H1 (cell line): ENCODE measurements at regions not wholly inside any gene's neighbourhood (a gene's known extent, or its start where the extent isn't known, plus 50 kb on each side); places are given as distances from the start of the nearest gene placed in this dataset.

ENCODE experiments used
- CTCF ChIA-PET: fragments of 300-600 bp; sonication (Branson Sonifier 250); formaldehyde crosslinking; loops from one replicate; lab custom pipeline; 2021; ENCODE audit not compliant: partially characterized antibody; lab: Charles Lee
- POLR2A ChIA-PET: fragments of 300-600 bp; sonication (Branson Sonifier 250); formaldehyde crosslinking; loops from one replicate; lab custom pipeline; 2021; ENCODE audit warnings: inconsistent platforms; ENCODE audit not compliant: partially characterized antibody; lab: Charles Lee
- DNase-seq, 2 experiments: peaks; one replicate each; pipeline versions ENCODE4 v3.0.0 to v3.0.0-alpha.2; 2010 to 2022; ENCODE audit warnings: low spot score in 2 of 2, low read depth in 1 of 2, mixed read lengths in 1 of 2
- FAIRE-seq: peaks from 2 replicates; lab custom pipeline; 2011; peaks lifted over from hg19 to GRCh38; lab: Jason Lieb, UNC
- H2AFZ ChIP-seq: 2 replicates; pipeline ENCODE4 v1.8.1; 2012; ENCODE audit warnings: low read length, inconsistent platforms
- H2AK5ac ChIP-seq: 2 replicates; pipeline ENCODE4 v1.6.1; 2013; ENCODE audit warnings: low read depth, low read length
- H2BK120ac ChIP-seq: replicated peaks from 2 replicates; pipeline ENCODE3; 2013; ENCODE audit warnings: low read depth, low read length, inconsistent platforms
- H2BK12ac ChIP-seq: 2 replicates; pipeline ENCODE4 v1.6.1; 2013; ENCODE audit warnings: low read depth, low read length
- H2BK15ac ChIP-seq: 2 replicates; pipeline ENCODE4 v1.6.1; 2013; ENCODE audit warnings: low read length
- H2BK20ac ChIP-seq: 2 replicates; pipeline ENCODE4 v1.6.1; 2013; ENCODE audit warnings: low read length
- H2BK5ac ChIP-seq: 2 replicates; pipeline ENCODE4 v1.6.1; 2013; ENCODE audit warnings: low read depth, low read length
- H3K14ac ChIP-seq: 2 replicates; pipeline ENCODE4 v1.6.1; 2013; ENCODE audit warnings: inconsistent platforms; ENCODE audit not compliant: insufficient read length
- H3K18ac ChIP-seq: 2 replicates; pipeline ENCODE4 v1.6.1; 2013; ENCODE audit warnings: low read length; ENCODE audit errors: extremely low read depth
- H3K23ac ChIP-seq: 2 replicates; pipeline ENCODE4 v1.6.1; 2013; ENCODE audit warnings: inconsistent platforms; ENCODE audit not compliant: insufficient read length
- H3K23me2 ChIP-seq: 2 replicates; pipeline ENCODE4 v1.6.1; 2013; ENCODE audit warnings: low read depth, low read length
- H3K27ac ChIP-seq: 2 replicates; pipeline ENCODE4 v1.6.1; 2011; ENCODE audit warnings: low read depth, low read length, inconsistent platforms
- H3K27me3 ChIP-seq, 4 experiments: replicated peaks in 1 of 4; 1 replicate in 1 of 4; 2 replicates in 3 of 4; pipeline versions ENCODE4 v1.6.1 to v1.8.1; 2011 to 2013; ENCODE audit warnings: low read length in 3 of 4, mild to moderate bottlenecking in 3 of 4, inconsistent platforms in 2 of 4, mixed read lengths in 2 of 4, moderate library complexity in 1 of 4; ENCODE audit not compliant: control insufficient read depth in 3 of 4, insufficient read depth in 3 of 4; ENCODE audit errors: extremely low read depth in 1 of 4
- H3K36me3 ChIP-seq, 4 experiments: 2 replicates each; pipeline versions ENCODE4 v1.6.1 to v1.8.1; 2011 to 2013; ENCODE audit warnings: mild to moderate bottlenecking in 4 of 4, low read length in 3 of 4, moderate library complexity in 2 of 4, control low read depth in 1 of 4, inconsistent platforms in 1 of 4; ENCODE audit not compliant: insufficient read depth in 4 of 4, control insufficient read depth in 2 of 4
- H3K4ac ChIP-seq: replicated peaks from 2 replicates; pipeline ENCODE3; 2013; ENCODE audit warnings: low read length, low read depth, mixed read lengths, inconsistent platforms; ENCODE audit not compliant: insufficient read length
- H3K4me1 ChIP-seq, 4 experiments: replicated peaks in 1 of 4; 1 replicate in 1 of 4; 2 replicates in 3 of 4; pipeline versions ENCODE4 v1.6.1 to v1.8.1; 2011 to 2013; ENCODE audit warnings: low read length in 3 of 4, inconsistent platforms in 2 of 4, mixed read lengths in 1 of 4; ENCODE audit not compliant: insufficient read depth in 4 of 4, control insufficient read depth in 3 of 4
- H3K4me2 ChIP-seq, 2 experiments: 2 replicates each; pipeline versions ENCODE4 v1.6.1 to v1.8.1; 2011 to 2013; ENCODE audit warnings: low read depth in 2 of 2, low read length in 2 of 2, control low read depth in 1 of 2, inconsistent platforms in 1 of 2, mild to moderate bottlenecking in 1 of 2; ENCODE audit not compliant: insufficient read depth in 1 of 2
- H3K4me3 ChIP-seq, 4 experiments: fragments of 200-600, 300-600 bp in 1 of 4; sonication (generic), shearing (Covaris generic), sonication (Bioruptor Twin) in 1 of 4; 2 replicates each; pipeline versions ENCODE4 v1.5.1 to v1.8.1; 2011 to 2016; ENCODE audit warnings: low read length in 4 of 4, low read depth in 3 of 4, control low read depth in 2 of 4, inconsistent platforms in 2 of 4, mild to moderate bottlenecking in 2 of 4, mixed read lengths in 1 of 4, moderate library complexity in 1 of 4; ENCODE audit not compliant: insufficient read depth in 2 of 4; ENCODE audit errors: extremely low read depth in 1 of 4
- H3K56ac ChIP-seq: replicated peaks from 2 replicates; pipeline ENCODE3; 2013; ENCODE audit warnings: low read depth, mild to moderate bottlenecking, mixed read lengths, low read length, inconsistent platforms; ENCODE audit not compliant: insufficient read length
- H3K79me1 ChIP-seq: 2 replicates; pipeline ENCODE4 v1.6.1; 2013; ENCODE audit warnings: low read depth, low read length, control low read depth
- H3K79me2 ChIP-seq, 2 experiments: 2 replicates each; pipeline versions ENCODE4 v1.6.1 to v1.8.1; 2012 to 2013; ENCODE audit warnings: low read length in 2 of 2, mild to moderate bottlenecking in 2 of 2, inconsistent platforms in 1 of 2; ENCODE audit not compliant: insufficient read depth in 2 of 2, control insufficient read depth in 1 of 2
- H3K9ac ChIP-seq, 4 experiments: replicated peaks in 1 of 4; 1 replicate in 1 of 4; 2 replicates in 3 of 4; pipeline versions ENCODE4 v1.6.1 to v1.8.1; 2011 to 2013; ENCODE audit warnings: low read depth in 3 of 4, low read length in 3 of 4, control low read depth in 2 of 4, mild to moderate bottlenecking in 2 of 4, moderate library complexity in 2 of 4, inconsistent platforms in 1 of 4; ENCODE audit errors: extremely low read depth in 1 of 4
- H3K9me3 ChIP-seq, 2 experiments: 2 replicates each; pipeline versions ENCODE4 v1.6.1 to v1.8.1; 2012 to 2013; ENCODE audit warnings: mild to moderate bottlenecking in 2 of 2, moderate library complexity in 2 of 2, control low read depth in 1 of 2, inconsistent platforms in 1 of 2, low read depth in 1 of 2, low read length in 1 of 2, mixed read lengths in 1 of 2; ENCODE audit not compliant: insufficient read depth in 2 of 2
- H4K20me1 ChIP-seq, 2 experiments: replicated peaks in 1 of 2; 2 replicates each; pipeline versions ENCODE3 to v1.8.1; 2011 to 2013; ENCODE audit warnings: inconsistent platforms in 2 of 2, low read length in 2 of 2, mild to moderate bottlenecking in 1 of 2; ENCODE audit not compliant: insufficient read depth in 2 of 2, control insufficient read depth in 1 of 2
- H4K5ac ChIP-seq: 2 replicates; pipeline ENCODE4 v1.6.1; 2013; ENCODE audit warnings: low read length, low read depth, mixed read lengths, inconsistent platforms; ENCODE audit not compliant: insufficient read length
- H4K8ac ChIP-seq: 2 replicates; pipeline ENCODE4 v1.8.0; 2013; ENCODE audit warnings: mild to moderate bottlenecking, moderate library complexity, low read length, inconsistent platforms; ENCODE audit not compliant: insufficient read depth; ENCODE audit errors: extremely low read depth
- H4K91ac ChIP-seq: replicated peaks from 2 replicates; pipeline ENCODE3; 2013; ENCODE audit warnings: low read length, mixed read lengths, inconsistent platforms; ENCODE audit not compliant: insufficient read length
- CBX5 ChIP-seq: fragments of 300-800, 300-1000 bp; sonication (generic); IDR thresholded peaks from 2 replicates; pipeline ENCODE4 v1.7.1; 2016; ENCODE audit warnings: antibody characterized with exemption, low read length, low read depth
- CBX8 ChIP-seq: fragments of 300-800, 300-1000 bp; sonication (generic); IDR thresholded peaks from 2 replicates; pipeline ENCODE4 v1.7.1; 2016; ENCODE audit warnings: low read depth, low read length, borderline replicate concordance
- EZH2 ChIP-seq: fragments of 200-600 bp; sonication (generic); IDR thresholded peaks from 2 replicates; pipeline ENCODE4 v1.7.1; 2012; ENCODE audit warnings: low read depth, mild to moderate bottlenecking, moderate library complexity, low read length, inconsistent platforms; ENCODE audit not compliant: severe bottlenecking
- FOSL1 ChIP-seq: IDR thresholded peaks from 2 replicates; pipeline ENCODE4 v1.6.1; 2011; ENCODE audit warnings: mild to moderate bottlenecking, low read depth, low read length, moderate library complexity; ENCODE audit not compliant: insufficient read depth
- KDM4A ChIP-seq: IDR thresholded peaks from one replicate; pipeline ENCODE4 v1.7.1; 2012; ENCODE audit warnings: low read depth, mild to moderate bottlenecking, moderate library complexity, low read length, inconsistent platforms; ENCODE audit not compliant: severe bottlenecking
- NRF1 ChIP-seq: IDR thresholded peaks from 2 replicates; pipeline ENCODE4 v1.6.1; 2011; ENCODE audit warnings: mild to moderate bottlenecking, low read depth, low read length, improper control_type of control experiment
- POLR2AphosphoS5 ChIP-seq: IDR thresholded peaks from 2 replicates; pipeline ENCODE4 v1.6.1; 2011; ENCODE audit warnings: low read depth, low read length
- RAD21 ChIP-seq, 2 experiments: IDR thresholded peaks in 1 of 2; conservative IDR thresholded peaks in 1 of 2; 2 replicates each; pipeline ENCODE4 v1.6.1; 2011; ENCODE audit warnings: low read depth in 2 of 2, low read length in 2 of 2, improper control_type of control experiment in 1 of 2, inconsistent platforms in 1 of 2, mild to moderate bottlenecking in 1 of 2, moderate library complexity in 1 of 2
- SAP30 ChIP-seq: fragments of 300-600 bp; sonication (generic); IDR thresholded peaks from 2 replicates; pipeline ENCODE4 v1.7.1; 2012; ENCODE audit warnings: low read length, moderate library complexity, mild to moderate bottlenecking, inconsistent platforms; ENCODE audit not compliant: insufficient read depth, insufficient replicate concordance
- SIRT6 ChIP-seq: IDR thresholded peaks from one replicate; pipeline ENCODE4 v1.7.1; 2012; ENCODE audit warnings: low read length, inconsistent platforms
- SIX5 ChIP-seq: IDR thresholded peaks from 2 replicates; pipeline ENCODE4 v1.6.1; 2011; ENCODE audit warnings: mild to moderate bottlenecking, low read depth, low read length
- SP4 ChIP-seq: IDR thresholded peaks from 2 replicates; pipeline ENCODE4 v1.6.1; 2012; ENCODE audit warnings: low read length, inconsistent platforms
- TAF1 ChIP-seq: IDR thresholded peaks from 2 replicates; pipeline ENCODE4 v1.6.1; 2011; ENCODE audit warnings: mild to moderate bottlenecking, low read depth, low read length
- WGBS, 2 experiments: shearing (Covaris generic) in 1 of 2; methylation state at CpG; one replicate each; pipeline versions ENCODE4 v1.1.6 to v1.1.7; 2013 to 2015; ENCODE audit warnings: low lambda C conversion rate in 2 of 2, mixed read lengths in 2 of 2, inconsistent platforms in 1 of 2, low coverage in 1 of 2, missing lambda C conversion rate in 1 of 2; ENCODE audit not compliant: insufficient replicate concordance in 2 of 2, insufficient coverage in 1 of 2, insufficient read length in 1 of 2; ENCODE audit errors: extremely low coverage in 1 of 2, missing lambda C conversion rate in 1 of 2; 5-methylcytosine and 5-hydroxymethylcytosine counted together
- TF ChIP-seq, protein P1 (sequence below): IDR thresholded peaks from 2 replicates; pipeline ENCODE4 v1.6.1; 2012; ENCODE audit warnings: inconsistent platforms

DNA sequence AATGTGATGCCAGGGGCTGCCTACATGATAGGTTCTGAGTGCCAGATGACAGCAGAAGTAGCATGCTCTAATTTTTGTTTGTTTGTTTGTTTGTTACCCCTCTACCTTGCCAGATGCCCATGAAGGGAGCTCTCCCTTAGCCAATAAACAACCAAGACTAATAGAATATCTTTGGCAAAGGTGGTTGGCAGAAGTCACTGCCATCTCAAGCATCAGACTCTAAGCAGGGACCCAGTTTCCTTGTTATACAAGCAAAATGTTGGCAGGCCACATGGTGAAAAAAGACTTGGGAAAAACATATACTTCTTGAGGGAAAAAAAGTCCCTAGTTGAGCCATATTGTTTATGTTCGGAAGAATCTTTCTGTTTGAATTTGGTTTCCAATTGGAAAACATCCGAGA lies 609.0 kb upstream of the CFAP20DC start:
- H3K36me3 ChIP-seq, result no peaks in the 10 kb centered on the region
- no peaks in the 10 kb centered on the region for H3K79me2 ChIP-seq
- no peaks in the 10 kb centered on the region for H4K20me1 ChIP-seq
- TF ChIP-seq, protein P1, sequence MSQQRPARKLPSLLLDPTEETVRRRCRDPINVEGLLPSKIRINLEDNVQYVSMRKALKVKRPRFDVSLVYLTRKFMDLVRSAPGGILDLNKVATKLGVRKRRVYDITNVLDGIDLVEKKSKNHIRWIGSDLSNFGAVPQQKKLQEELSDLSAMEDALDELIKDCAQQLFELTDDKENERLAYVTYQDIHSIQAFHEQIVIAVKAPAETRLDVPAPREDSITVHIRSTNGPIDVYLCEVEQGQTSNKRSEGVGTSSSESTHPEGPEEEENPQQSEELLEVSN, result no peak
- no peak for TF ChIP-seq TAF1
- no peak for TF ChIP-seq NRF1
- no peak for TF ChIP-seq SIX5
- no peak for TF ChIP-seq EZH2
- TF ChIP-seq RAD21 (IDR thresholded peaks at IDR 0.05 in 1 of 2, conservative IDR thresholded peaks at IDR 0.05 in 1 of 2; ENCODE audit: low read depth in 2 of 2, low read length in 2 of 2), result no peak
- TF ChIP-seq FOSL1, result no peak
- TF ChIP-seq KDM4A, result no peak
- no peak for TF ChIP-seq SIRT6
- no peak for TF ChIP-seq POLR2AphosphoS5
- no peak for TF ChIP-seq CBX8
- TF ChIP-seq CBX5, result no peak
- TF ChIP-seq SP4, result no peak
- TF ChIP-seq SAP30, result no peak
- H2BK5ac ChIP-seq, result no peak overlapping the region
- H2BK120ac ChIP-seq, result no peak overlapping the region
- no peak overlapping the region for H3K4me2 ChIP-seq
- H2BK12ac ChIP-seq, result no peak overlapping the region
- FAIRE-seq, result no peak
- peaks cover 0 to 1% (median 0%) of the 10 kb centered on the region in 4 experiments; a peak in 1 of 7 replicates for H3K27me3 ChIP-seq
- H3K4me3 ChIP-seq, result no peak overlapping the region
- no peak overlapping the region for H3K14ac ChIP-seq
- POLR2A ChIA-PET, result no interaction called here
- no peak overlapping the region for H3K4ac ChIP-seq
- H3K27ac ChIP-seq, result no peak overlapping the region
- H3K23ac ChIP-seq, result no peak overlapping the region
- H3K4me1 ChIP-seq, result peaks cover 0 to 3% (median 0%) of the 10 kb centered on the region in 4 experiments; a peak in 1 of 7 replicates
- no peak overlapping the region for H4K8ac ChIP-seq
- H3K18ac ChIP-seq, result no peak overlapping the region
- H3K23me2 ChIP-seq, result no peaks in the 10 kb centered on the region
- no peak overlapping the region for H2BK20ac ChIP-seq
- H2BK15ac ChIP-seq, result no peak overlapping the region
- no peaks in the 10 kb centered on the region for H3K9me3 ChIP-seq
- no peak overlapping the region for H2AK5ac ChIP-seq
- H3K9ac ChIP-seq, result no peak overlapping the region
- H3K56ac ChIP-seq, result no peak overlapping the region
- DNase-seq, result no peak
- 80% methylated on average over 2 of the region's 2 CpGs; no CpG with 5 or more reads in 1 of the 2 experiments for WGBS, 2 experiments
- no peak overlapping the region for H4K91ac ChIP-seq
- no peaks in the 10 kb centered on the region for H3K79me1 ChIP-seq
- no peak overlapping the region for H2AFZ ChIP-seq
- CTCF ChIA-PET, result interaction anchor here (1.2 kb wide), 1 partner anchor 15 kb away, joined by 4 read pairs; no protein-coding TSS in a partner anchor
- no peak overlapping the region for H4K5ac ChIP-seq
